ENCODE measurements at regions not wholly inside any gene's neighbourhood (a gene's known extent, or its start where the extent isn't known, plus 50 kb on each side); places are given as distances from the start of the nearest gene placed in this dataset.

DNA sequence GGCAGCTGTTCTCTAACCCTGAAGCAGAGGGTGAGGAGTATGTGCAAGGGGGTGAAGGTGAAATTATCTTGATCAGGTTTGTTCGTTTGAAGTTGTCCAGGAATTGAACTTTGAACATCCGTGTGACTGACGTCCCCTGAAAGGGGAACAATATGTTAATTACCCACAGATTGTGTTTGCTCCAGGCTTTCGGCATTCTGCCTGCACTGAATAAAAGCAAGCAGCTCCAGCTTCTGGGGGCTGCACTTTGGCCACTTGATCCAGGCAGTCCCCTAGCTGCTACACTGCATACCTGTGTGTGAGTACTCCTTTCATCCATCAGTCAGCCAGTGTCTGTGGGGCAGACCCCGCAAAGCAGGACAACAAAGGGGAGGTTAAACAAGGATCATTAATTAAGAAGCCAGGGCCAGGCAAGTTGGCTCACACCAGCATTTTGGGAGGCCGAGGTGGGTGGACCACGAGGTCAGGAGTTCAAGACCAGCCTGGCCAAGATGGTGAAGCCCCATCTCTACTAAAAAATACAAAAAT lies 104.8 kb upstream of the BTN3A2 start:
- TF ChIP-seq, protein P1, sequence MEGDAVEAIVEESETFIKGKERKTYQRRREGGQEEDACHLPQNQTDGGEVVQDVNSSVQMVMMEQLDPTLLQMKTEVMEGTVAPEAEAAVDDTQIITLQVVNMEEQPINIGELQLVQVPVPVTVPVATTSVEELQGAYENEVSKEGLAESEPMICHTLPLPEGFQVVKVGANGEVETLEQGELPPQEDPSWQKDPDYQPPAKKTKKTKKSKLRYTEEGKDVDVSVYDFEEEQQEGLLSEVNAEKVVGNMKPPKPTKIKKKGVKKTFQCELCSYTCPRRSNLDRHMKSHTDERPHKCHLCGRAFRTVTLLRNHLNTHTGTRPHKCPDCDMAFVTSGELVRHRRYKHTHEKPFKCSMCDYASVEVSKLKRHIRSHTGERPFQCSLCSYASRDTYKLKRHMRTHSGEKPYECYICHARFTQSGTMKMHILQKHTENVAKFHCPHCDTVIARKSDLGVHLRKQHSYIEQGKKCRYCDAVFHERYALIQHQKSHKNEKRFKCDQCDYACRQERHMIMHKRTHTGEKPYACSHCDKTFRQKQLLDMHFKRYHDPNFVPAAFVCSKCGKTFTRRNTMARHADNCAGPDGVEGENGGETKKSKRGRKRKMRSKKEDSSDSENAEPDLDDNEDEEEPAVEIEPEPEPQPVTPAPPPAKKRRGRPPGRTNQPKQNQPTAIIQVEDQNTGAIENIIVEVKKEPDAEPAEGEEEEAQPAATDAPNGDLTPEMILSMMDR (conservative IDR thresholded peaks at IDR 0.05; ENCODE audit: low read length), result no peak
- no peak for TF ChIP-seq EZH2phosphoT487 (IDR thresholded peaks at IDR 0.05; ENCODE audit: borderline replicate concordance)
